NCI-H446 treated with DMSO at 0.1 percent for 48 hours (cell line): ENCODE measurements at regions not wholly inside any gene's neighbourhood (a gene's known extent, or its start where the extent isn't known, plus 50 kb on each side); places are given as distances from the start of the nearest gene placed in this dataset.

Experiments
- DNase-seq: peaks from one replicate; lab custom pipeline; 2025; lab: John Stamatoyannopoulos, UW

GRCh38 chr16:85390511-85391174 is 222.5 kb upstream of the GSE1 start:
- DNase-seq, result peak; percentile 85

GRCh38 chr16:85391175-85391707 is 221.9 kb upstream of the GSE1 start:
- DNase-seq, result no peak

- no peak for DNase-seq
Measured at GRCh38 chr16:85391769-85392583, 221.1 kb upstream of the GSE1 start.

GRCh38 chr16:85392756-85393673 is 220.1 kb upstream of the GSE1 start:
- no peak for DNase-seq

- DNase-seq, result no peak
Measured at GRCh38 chr16:85393674-85394451, 219.3 kb upstream of the GSE1 start.

GRCh38 chr16:85394456-85395206 is 218.5 kb upstream of the GSE1 start:
- no peak for DNase-seq

- DNase-seq, result peak; percentile 79
Measured at GRCh38 chr16:85395207-85395912, 217.8 kb upstream of the GSE1 start.

- no peak for DNase-seq
Measured at GRCh38 chr16:85395913-85396878, 216.9 kb upstream of the GSE1 start.

GRCh38 chr16:85396879-85397871 is 215.9 kb upstream of the GSE1 start:
- no peak for DNase-seq

GRCh38 chr16:85398050-85398451 is 215.1 kb upstream of the GSE1 start:
- no peak for DNase-seq

- no peak for DNase-seq
Measured at GRCh38 chr16:85398688-85399582, 214.2 kb upstream of the GSE1 start.

- no peak for DNase-seq
Measured at GRCh38 chr16:85399583-85400284, 213.4 kb upstream of the GSE1 start.

- no peak for DNase-seq
Measured at GRCh38 chr16:85400305-85401205, 212.6 kb upstream of the GSE1 start.

- DNase-seq, result no peak
Measured at GRCh38 chr16:85401370-85401916, 211.7 kb upstream of the GSE1 start.
